ENCODE measurements at regions not wholly inside any gene's neighbourhood (a gene's known extent, or its start where the extent isn't known, plus 50 kb on each side); places are given as distances from the start of the nearest gene placed in this dataset.

- ChIA-PET RAD21 (ENCODE audit: low non-redundant PET in 1 of 2, low total read pairs in 2 of 2, uncharacterized antibody in 2 of 2, unreplicated experiment in 2 of 2) (no interaction called here), CTCF (no interaction called here), POLR2A (no interaction called here)
- Histone ChIP-seq H3K9ac (ENCODE audit: low read length) (no peak overlapping the region), H3K79me2 (ENCODE audit: insufficient read depth, low read length) (no peaks in the 10 kb centered on the region), H3K36me3 (ENCODE audit: control insufficient read depth in 1 of 2, insufficient read depth in 2 of 2, low read length in 2 of 2) (no peaks in the 10 kb centered on the region), H3K4me1 (ENCODE audit: control insufficient read depth in 1 of 2, insufficient read depth in 2 of 2, low read length in 2 of 2) (no peaks in the 10 kb centered on the region), H2AFZ (ENCODE audit: low read depth, low read length, poor library complexity, severe bottlenecking) (no peak overlapping the region), H3K4me2 (ENCODE audit: low read length) (no peak overlapping the region), H3K27me3 (ENCODE audit: insufficient read depth, low read length) (peaks cover 9% of the 10 kb centered on the region; the same call in 1 of the 2 replicates), H3K9me3 (ENCODE audit: control insufficient read depth in 1 of 2, insufficient read depth in 1 of 2, low read depth in 1 of 2, low read length in 2 of 2) (no peaks in the 10 kb centered on the region), H4K20me1 (ENCODE audit: insufficient read depth) (no peaks in the 10 kb centered on the region), H3K4me3 (replicated peaks in 1 of 2; ENCODE audit: low read depth in 1 of 2, low read length in 2 of 2) (no peak overlapping the region), H3K27ac (ENCODE audit: low read depth, low read length) (no peak overlapping the region), H3K9me2 (ENCODE audit: insufficient read depth) (no peaks in the 10 kb centered on the region)
- BruUV-seq (replicated peaks) = no TSS peak
- no peak for ATAC-seq
- intact Hi-C loops (cut with micrococcal nuclease) = no loop called here
- TF ChIP-seq SP1 (IDR thresholded peaks at IDR 0.05; ENCODE audit: low read depth) = no peak
- no peak for TF ChIP-seq ATF3 (IDR thresholded peaks at IDR 0.05)
- no peak for TF ChIP-seq EGR1 (IDR thresholded peaks at IDR 0.05; ENCODE audit: low read depth)
- TF ChIP-seq MAX (IDR thresholded peaks at IDR 0.05) = no peak
- TF ChIP-seq SIN3A (IDR thresholded peaks at IDR 0.05; ENCODE audit: low read depth) = no peak
- no peak for TF ChIP-seq JUND (IDR thresholded peaks at IDR 0.05)
- no peak for TF ChIP-seq ELF1 (IDR thresholded peaks at IDR 0.05; ENCODE audit: borderline replicate concordance, low read depth)
- TF ChIP-seq POLR2A (IDR thresholded peaks at IDR 0.05; ENCODE audit: borderline replicate concordance, extremely low read depth, insufficient read depth, insufficient read length) = no peak
- no peak for TF ChIP-seq CEBPB (IDR thresholded peaks at IDR 0.05; ENCODE audit: low read depth)
- no peak for TF ChIP-seq TCF7L2 (IDR thresholded peaks at IDR 0.05; ENCODE audit: borderline replicate concordance, extremely low read depth, insufficient read depth, insufficient read length)
- TF ChIP-seq ZBTB33 (IDR thresholded peaks at IDR 0.05; ENCODE audit: extremely low read depth, insufficient replicate concordance, low read length) = no peak
- DNase-seq (ENCODE audit: low read depth, low spot score) = no peak
Measured at GRCh38 chr4:181289198-181289597, 954.0 kb upstream of the TENM3 start.

All from HCT116 (cell line).